Right lung (tissue), 2 donors: ENCODE measurements at regions not wholly inside any gene's neighbourhood (a gene's known extent, or its start where the extent isn't known, plus 50 kb on each side); places are given as distances from the start of the nearest gene placed in this dataset.
"Not testable (repeated sequence)": the region's sequence is repeated elsewhere in the genome, so short reads cannot be mapped to it uniquely, and the experiment has no call there.

Source experiments
- DNase-seq, 2 donors: peaks; one replicate each; pipeline ENCODE4 v3.0.0-alpha.2; 2013

DNA sequence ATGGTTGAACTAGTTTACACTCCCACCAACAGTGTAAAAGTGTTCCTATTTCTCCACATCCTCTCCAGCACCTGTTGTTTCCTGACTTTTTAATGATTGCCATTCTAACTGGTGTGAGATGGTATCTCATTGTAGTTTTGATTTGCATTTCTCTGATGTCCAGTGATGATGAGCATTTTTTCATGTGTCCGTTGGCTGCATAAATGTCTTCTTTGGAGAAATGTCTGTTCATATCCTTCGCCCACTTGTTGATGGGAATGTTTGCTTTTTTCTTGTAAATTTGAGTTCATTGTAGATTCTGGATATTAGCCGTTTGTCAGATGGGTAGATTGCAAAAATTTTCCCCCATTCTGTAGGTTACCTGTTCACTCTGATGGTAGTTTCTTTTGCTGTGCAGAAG lies 155.0 kb upstream of the CNKSR2 start:
- DNase-seq = not testable (repeated sequence)

- no peak for DNase-seq
Measured at GRCh38 chrX:21225643-21226042, 148.6 kb upstream of the CNKSR2 start.

- not testable (repeated sequence) for DNase-seq
Measured at GRCh38 chrX:21228974-21229373, 145.2 kb upstream of the CNKSR2 start.

- DNase-seq = no peak
Measured at GRCh38 chrX:21255032-21255618, 119.1 kb upstream of the CNKSR2 start.

DNA sequence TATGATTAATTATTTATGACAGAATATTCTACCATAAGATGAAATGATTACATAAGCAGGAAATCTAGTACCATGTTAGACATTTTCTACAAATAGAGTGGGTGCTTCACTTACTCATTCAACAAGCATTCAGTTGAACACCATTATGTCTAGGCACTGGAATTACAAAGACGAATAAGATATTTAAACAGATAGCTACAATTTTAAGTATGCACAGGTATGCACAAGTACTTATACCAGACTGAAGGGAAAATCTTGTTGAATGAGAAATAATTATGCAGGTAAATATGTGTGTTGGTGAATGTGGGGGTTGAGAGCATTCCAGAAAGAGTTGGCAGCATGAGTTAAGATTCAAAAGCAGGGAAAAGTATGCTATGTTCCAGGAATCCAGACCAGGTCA lies 107.3 kb upstream of the CNKSR2 start:
- no peak for DNase-seq

GRCh38 chrX:21276736-21277433 lies 97.3 kb upstream of the CNKSR2 start:
- no peak for DNase-seq

DNA sequence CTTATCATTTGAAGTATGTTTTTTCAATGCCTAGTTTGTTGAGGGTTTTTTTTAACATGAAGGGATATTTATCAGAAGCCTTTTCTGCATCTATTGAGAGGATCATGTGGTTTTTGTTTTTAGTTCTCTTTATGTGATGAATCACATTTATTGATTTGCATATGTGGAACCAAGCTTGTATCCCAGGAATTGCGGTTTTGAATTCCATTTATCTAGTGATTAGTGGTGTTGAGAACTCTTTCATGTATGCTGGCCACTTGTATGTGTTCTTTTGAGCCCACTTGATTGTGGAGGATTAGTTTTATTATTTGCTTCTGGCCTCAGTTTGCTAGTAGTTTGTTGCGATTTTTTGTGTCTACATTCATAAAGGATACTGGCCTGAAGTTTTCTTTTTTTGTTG lies 85.0 kb upstream of the CNKSR2 start:
- no peak for DNase-seq

GRCh38 chrX:21295246-21295820 lies 78.9 kb upstream of the CNKSR2 start:
- no peak for DNase-seq

- no peak for DNase-seq
Measured at GRCh38 chrX:21305799-21306336, 68.3 kb upstream of the CNKSR2 start.

GRCh38 chrX:21319323-21319722 lies 54.9 kb upstream of the CNKSR2 start:
- DNase-seq = no peak
